Activated CD8-positive, alpha-beta T cell treated with anti-CD3 and anti-CD28 coated beads for 36 hours (primary cell): ENCODE measurements at regions not wholly inside any gene's neighbourhood (a gene's known extent, or its start where the extent isn't known, plus 50 kb on each side); places are given as distances from the start of the nearest gene placed in this dataset.
"Not testable (repeated sequence)": the region's sequence is repeated elsewhere in the genome, so short reads cannot be mapped to it uniquely, and the experiment has no call there.

ENCODE experiments used
- ATAC-seq: fragments of 200-7000 bp; cut with Tn5 transposase; one replicate; pipeline ENCODE4 v1.10.0; 2021; ENCODE audit warnings: mild to moderate bottlenecking, moderate library complexity
- CTCF ChIA-PET: fragments of 350-600 bp; sonication (Branson Sonifier 250); formaldehyde crosslinking; loops from one replicate; lab custom pipeline; 2021; ENCODE audit warnings: antibody characterized with exemption; lab: Charles Lee
- POLR2A ChIA-PET: fragments of 350-600 bp; sonication (Branson Sonifier 250); formaldehyde crosslinking; loops from one replicate; lab custom pipeline; 2021; ENCODE audit warnings: antibody characterized with exemption; lab: Charles Lee
- DNase-seq: peaks from one replicate; pipeline ENCODE4 v3.0.0-alpha.2; 2020
- H3K27ac Mint-ChIP-seq: one replicate; pipeline ENCODE4 v1.8.0; 2021; ENCODE audit warnings: mild to moderate bottlenecking, mixed read lengths
- H3K27me3 Mint-ChIP-seq: one replicate; pipeline ENCODE4 v1.8.0; 2021; ENCODE audit warnings: mixed read lengths
- H3K36me3 Mint-ChIP-seq: one replicate; pipeline ENCODE4 v1.8.0; 2021; ENCODE audit warnings: low read depth, mixed read lengths
- H3K4me1 Mint-ChIP-seq: one replicate; pipeline ENCODE4 v1.8.0; 2021; ENCODE audit warnings: low read depth, mixed read lengths
- H3K4me3 Mint-ChIP-seq: one replicate; pipeline ENCODE4 v1.8.0; 2021; ENCODE audit warnings: mild to moderate bottlenecking, moderate library complexity, mixed read lengths
- H3K9me3 Mint-ChIP-seq: one replicate; pipeline ENCODE4 v1.8.0; 2021; ENCODE audit warnings: mixed read lengths
- CTCF ChIP-seq: fragments of 200-600 bp; IDR thresholded peaks from one replicate; pipeline ENCODE4 v1.8.0; 2022; ENCODE audit warnings: antibody characterized with exemption, mild to moderate bottlenecking
- intact Hi-C: fragments of 100-400 bp; cut with micrococcal nuclease; formaldehyde crosslinking; loops from one replicate; pipeline ENCODE4 v1.10.0; 2022

GRCh38 chr15:20340331-20340811 lies 201.2 kb downstream of the GOLGA6L6 start:
- CTCF ChIA-PET, result interaction anchor here (0.6 kb wide), 1 partner anchor 145 kb away, joined by 4 read pairs; no protein-coding TSS in a partner anchor
- Mint-ChIP-seq H3K36me3 (peaks cover 2% of the 10 kb centered on the region), H3K27me3 (no peaks in the 10 kb centered on the region), H3K4me3 (no peak overlapping the region), H3K9me3 (peaks cover 8% of the 10 kb centered on the region), H3K27ac (no peak overlapping the region), H3K4me1 (no peaks in the 10 kb centered on the region)
- peak; percentile 2 for DNase-seq
- TF ChIP-seq CTCF, result no peak
- no peak for ATAC-seq
- intact Hi-C loops, result no loop called here
- POLR2A ChIA-PET, result no interaction called here

DNA sequence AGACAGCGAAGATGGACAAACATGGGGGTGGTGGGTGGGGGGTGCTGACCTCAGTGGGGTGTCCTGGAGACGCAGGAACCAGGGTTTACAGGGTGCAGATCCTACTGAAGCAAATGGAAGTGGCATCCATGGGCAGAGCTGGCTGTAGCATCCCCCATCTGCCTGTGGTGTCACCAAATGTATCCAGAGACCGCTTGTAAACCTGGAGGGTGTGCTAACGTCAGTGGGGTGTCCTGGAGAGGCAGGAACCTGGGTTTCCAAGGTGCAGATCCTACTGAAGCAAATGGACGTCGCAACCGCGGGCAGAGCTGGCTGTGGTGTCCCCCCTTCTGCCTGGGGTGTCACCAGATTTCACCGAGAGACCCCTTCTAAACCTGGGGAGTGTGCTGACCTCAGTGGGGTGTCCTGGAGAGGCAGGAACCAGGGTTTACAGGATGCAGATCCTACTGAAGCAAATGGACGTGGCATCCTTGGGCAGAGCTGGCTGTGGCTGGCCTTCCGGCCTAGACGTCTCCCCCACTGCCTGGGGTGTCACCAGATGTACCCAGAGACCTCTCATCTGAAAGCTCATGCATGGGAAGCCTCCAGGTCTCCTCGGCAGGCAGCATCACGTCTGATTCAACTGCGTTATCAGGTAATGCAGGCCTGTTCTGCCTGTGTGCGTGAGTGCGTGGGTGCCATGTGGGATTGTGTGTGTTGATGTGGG lies 202.4 kb downstream of the GOLGA6L6 start:
- H3K27me3 Mint-ChIP-seq, POLR2A ChIA-PET, CTCF ChIA-PET, DNase-seq, H3K4me3 Mint-ChIP-seq, ATAC-seq, H3K9me3 Mint-ChIP-seq, H3K27ac Mint-ChIP-seq, H3K4me1 Mint-ChIP-seq, H3K36me3 Mint-ChIP-seq, intact Hi-C loops: not testable (repeated sequence)

DNA sequence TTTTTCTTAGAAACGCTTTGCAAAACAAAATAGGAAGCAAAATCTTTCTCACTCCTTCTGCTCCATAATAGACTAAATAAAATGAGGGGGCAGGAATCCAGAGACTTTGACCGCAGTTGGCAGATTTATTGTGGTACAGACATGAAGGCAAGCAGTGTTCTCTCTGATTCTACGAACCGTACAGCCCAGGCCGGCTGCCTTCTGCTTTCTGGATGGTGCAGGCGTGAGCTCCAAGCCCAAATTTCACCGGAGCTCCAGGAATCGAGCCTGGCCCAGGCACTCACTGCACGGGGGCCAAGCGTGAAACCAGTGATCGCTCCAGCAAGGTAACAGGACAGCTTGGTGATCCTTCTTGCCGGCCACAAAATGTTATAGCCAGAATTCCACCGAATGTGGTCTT lies 202.9 kb downstream of the GOLGA6L6 start:
- CTCF ChIA-PET, POLR2A ChIA-PET, H3K4me3 Mint-ChIP-seq, ATAC-seq, intact Hi-C loops, H3K4me1 Mint-ChIP-seq, DNase-seq, H3K27ac Mint-ChIP-seq, H3K36me3 Mint-ChIP-seq, H3K9me3 Mint-ChIP-seq, H3K27me3 Mint-ChIP-seq: not testable (repeated sequence)

DNA sequence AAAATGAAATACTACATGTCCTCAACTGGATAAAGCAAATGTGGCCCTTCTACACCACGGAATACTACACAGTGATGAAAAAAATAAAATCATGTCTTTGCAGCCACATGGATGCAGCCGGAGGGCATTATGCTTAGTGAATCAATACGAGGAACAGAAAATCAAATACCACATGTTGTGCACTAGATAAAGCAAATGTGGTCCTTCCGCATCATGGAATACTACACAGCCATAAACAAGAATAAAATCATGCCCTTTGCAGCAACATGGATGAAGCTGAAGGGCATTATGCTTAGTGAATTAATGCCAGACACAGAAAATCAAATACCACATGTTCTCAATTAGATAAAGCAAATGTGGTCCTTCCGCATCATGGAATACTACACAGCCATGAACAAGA lies 204.4 kb downstream of the GOLGA6L6 start:
- H3K27ac Mint-ChIP-seq, H3K36me3 Mint-ChIP-seq, H3K27me3 Mint-ChIP-seq, intact Hi-C loops, H3K9me3 Mint-ChIP-seq, POLR2A ChIA-PET, CTCF ChIA-PET, H3K4me1 Mint-ChIP-seq, ATAC-seq, H3K4me3 Mint-ChIP-seq, DNase-seq: not testable (repeated sequence)

GRCh38 chr15:20334451-20334850 lies 207.1 kb downstream of the GOLGA6L6 start:
- DNase-seq, POLR2A ChIA-PET, H3K27me3 Mint-ChIP-seq, ATAC-seq, H3K9me3 Mint-ChIP-seq, H3K4me3 Mint-ChIP-seq, H3K36me3 Mint-ChIP-seq, H3K27ac Mint-ChIP-seq, intact Hi-C loops, H3K4me1 Mint-ChIP-seq, CTCF ChIA-PET: not testable (repeated sequence)

- H3K9me3 Mint-ChIP-seq, H3K4me1 Mint-ChIP-seq, H3K27me3 Mint-ChIP-seq, H3K4me3 Mint-ChIP-seq, intact Hi-C loops, DNase-seq, H3K36me3 Mint-ChIP-seq, POLR2A ChIA-PET, ATAC-seq, CTCF ChIA-PET, H3K27ac Mint-ChIP-seq: not testable (repeated sequence)
Observed at GRCh38 chr15:20325751-20326150, 215.8 kb downstream of the GOLGA6L6 start.

DNA sequence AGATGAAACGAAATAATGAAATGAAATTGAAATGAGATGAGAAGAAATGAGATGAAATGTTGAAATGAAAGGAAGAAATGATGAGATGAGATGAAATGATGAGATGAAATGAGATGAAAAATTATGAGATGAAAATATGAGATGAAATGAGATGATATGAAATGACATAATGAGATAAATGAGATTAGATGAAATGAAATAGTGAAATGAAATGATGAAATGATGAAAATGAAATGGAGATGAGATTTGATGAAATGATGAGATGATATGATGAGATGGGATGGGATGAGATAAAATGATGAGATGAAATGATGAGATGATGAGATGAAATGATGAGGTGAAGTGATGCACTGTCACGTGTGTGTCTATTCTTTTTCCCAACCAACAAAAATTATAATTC lies 224.5 kb downstream of the GOLGA6L6 start:
- H3K4me3 Mint-ChIP-seq, POLR2A ChIA-PET, intact Hi-C loops, H3K36me3 Mint-ChIP-seq, H3K27ac Mint-ChIP-seq, H3K27me3 Mint-ChIP-seq, ATAC-seq, H3K4me1 Mint-ChIP-seq, H3K9me3 Mint-ChIP-seq, CTCF ChIA-PET, DNase-seq: not testable (repeated sequence)

DNA sequence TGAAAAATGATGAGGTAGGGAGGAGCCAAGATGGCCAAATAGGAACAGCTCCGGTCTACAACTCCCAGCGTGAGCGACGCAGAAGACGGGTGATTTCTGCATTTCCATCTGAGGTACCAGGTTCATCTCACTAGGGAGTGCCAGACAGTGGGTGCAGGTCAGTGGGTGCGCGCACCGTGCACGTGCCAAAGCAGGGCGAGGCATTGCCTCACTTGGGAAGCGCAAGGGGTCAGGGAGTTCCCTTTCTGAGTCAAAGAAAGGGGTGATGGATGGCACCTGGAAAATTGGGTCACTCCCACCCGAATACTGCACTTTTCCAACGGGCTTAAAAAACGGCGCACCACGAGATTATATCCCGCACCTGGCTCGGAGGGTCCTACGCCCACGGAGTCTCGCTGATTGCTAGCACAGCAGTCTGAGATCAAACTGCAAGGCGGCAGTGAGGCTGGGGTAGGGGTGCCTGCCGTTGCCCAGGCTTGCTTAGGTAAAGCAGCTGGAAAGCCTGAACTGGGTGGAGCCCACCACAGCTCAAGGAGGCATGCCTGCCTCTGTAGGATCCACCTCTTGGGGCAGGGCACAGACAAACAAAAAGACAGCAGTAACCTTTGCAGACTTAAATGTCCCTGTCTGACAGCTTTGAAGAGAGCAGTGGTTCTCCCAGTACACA lies 230.5 kb downstream of the GOLGA6L6 start:
- H3K27ac Mint-ChIP-seq, H3K36me3 Mint-ChIP-seq, H3K27me3 Mint-ChIP-seq, CTCF ChIA-PET, POLR2A ChIA-PET, intact Hi-C loops, H3K4me3 Mint-ChIP-seq, H3K4me1 Mint-ChIP-seq, H3K9me3 Mint-ChIP-seq, ATAC-seq, DNase-seq: not testable (repeated sequence)
